Fibroblast of skin of back (primary cell): ENCODE measurements at regions not wholly inside any gene's neighbourhood (a gene's known extent, or its start where the extent isn't known, plus 50 kb on each side); places are given as distances from the start of the nearest gene placed in this dataset.
A peak's percentile ranks its signal among the peaks of the same experiment; 100 is the strongest.
"Not testable (repeated sequence)": the region's sequence is repeated elsewhere in the genome, so short reads cannot be mapped to it uniquely, and the experiment has no call there.

Experiments used
- DNase-seq: peaks from one replicate; pipeline ENCODE4 v3.0.0-alpha.2; 2013

DNA sequence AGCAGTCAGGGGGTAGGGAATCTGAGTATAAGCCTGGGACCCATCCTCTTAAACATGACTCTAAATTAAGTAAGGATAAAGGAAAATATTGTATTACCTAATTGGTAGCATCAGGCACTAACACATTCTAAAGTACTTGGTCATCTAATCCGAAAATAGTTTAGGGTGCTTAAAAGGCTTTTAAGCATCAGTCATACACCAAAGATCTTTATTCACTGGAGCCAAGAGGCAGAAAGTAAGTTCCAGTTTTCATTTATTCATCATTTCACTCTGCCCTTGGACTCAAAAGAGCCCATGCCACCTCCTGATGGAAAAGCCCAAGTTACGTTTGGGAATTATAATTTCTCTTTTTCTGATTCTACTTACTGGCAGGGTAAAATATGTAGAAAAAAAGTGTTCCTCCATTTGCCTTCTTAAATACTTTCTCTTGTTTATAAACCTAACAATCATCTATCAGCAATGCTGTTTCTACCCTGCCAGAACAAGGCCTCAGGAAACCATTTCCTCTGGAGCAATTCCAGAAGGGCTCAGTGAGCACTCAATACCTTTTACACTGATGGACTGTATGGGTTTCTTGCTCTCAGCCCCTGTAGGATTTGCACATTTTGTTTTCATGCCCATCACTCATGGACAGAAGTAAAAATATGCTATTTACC is 120.1 kb upstream of the SLC5A12 start:
- DNase-seq: peak; percentile 86

DNA sequence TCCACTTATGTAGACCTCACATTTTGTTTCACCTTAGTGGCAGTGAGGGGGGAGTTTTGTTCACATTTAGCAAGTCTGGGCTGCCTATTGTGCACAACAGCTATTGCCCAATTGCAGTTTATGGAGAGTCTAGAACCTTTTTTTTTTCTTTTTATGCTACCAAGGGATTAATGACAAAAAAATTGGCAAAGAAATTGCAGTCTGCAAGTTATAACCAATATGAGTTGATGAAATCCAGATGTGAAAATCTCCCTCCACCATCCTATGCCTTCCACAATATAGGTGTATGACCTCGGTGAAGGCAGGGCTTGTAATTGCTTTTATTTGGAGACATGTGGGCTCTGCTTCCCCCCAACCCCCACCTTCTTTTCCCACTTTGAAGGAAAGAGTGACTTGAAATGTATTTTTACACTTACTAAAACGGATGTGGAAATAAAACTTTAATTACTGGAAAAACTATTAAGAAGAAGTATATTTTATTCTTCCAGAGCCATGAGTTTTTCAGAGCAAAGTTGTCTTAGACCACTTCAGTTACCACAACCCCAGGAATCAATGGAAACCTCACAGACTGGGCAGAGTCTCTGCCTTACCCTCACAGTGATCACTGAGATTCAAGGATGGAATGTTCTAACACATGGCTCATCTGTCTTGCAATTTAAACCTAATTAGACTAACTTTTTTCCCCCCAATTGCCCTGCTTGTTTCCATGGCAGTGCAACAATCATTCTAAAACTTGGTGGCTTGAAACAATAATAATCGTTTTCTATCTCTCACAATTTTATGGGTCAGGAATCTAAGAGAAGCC is 120.8 kb upstream of the SLC5A12 start:
- DNase-seq: peak; percentile 42

DNA sequence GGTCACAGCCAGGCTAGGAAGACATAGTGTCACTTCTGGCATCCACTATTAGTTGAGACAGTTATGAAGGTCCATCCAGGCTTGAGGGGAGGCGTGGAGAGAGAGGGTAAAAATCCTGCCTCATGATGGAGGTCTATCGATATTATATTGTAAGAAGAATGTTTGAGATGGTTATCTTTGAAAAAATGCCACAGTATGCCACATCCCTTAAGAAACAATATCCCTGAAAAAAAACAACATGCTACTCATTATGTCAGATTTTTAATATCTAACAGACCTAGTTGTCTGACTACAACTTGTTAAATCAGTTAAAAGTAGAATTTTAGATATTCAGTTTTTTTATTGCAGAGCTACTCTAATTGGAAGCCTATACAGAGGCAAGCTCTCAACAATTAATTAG is 121.7 kb upstream of the SLC5A12 start:
- no peak for DNase-seq

DNA sequence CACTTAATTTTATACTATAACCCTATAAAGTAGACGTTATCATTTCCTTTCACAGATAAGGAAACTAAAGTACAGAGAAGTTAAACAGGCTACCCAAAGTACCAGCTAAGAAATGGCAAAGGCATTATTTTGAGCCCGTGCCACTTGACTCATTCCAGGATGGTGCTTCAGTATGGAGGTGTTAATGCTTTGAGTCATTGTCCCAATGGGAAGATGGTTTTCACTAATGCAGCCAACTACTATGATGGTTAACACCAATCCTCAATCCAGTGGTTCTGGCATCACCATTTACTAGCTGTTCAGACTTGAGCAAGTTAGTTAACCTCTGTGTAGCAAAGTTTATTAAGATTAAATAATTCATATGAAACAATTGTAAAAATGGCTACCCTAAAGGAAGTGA is 123.1 kb upstream of the SLC5A12 start:
- no peak for DNase-seq

DNA sequence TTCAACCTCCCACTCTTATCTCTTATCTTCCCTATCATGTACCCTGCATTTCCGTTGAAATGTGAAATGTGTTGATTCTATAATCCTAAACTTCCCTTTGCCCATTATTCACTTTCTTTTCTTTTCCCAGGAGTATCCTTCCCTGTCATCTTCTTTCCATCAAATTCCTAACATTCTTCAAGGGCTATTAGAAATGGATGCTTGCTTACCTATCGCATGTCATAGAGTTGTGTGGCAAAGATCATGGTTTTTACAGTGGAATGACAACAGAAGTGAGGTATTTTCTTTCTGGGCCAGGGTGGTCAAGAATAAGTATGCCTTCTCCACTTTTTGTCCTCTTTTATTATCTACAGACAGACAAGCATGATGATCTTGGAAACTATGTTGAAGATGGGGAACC is 124.4 kb upstream of the SLC5A12 start:
- peak; percentile 57 for DNase-seq

DNA sequence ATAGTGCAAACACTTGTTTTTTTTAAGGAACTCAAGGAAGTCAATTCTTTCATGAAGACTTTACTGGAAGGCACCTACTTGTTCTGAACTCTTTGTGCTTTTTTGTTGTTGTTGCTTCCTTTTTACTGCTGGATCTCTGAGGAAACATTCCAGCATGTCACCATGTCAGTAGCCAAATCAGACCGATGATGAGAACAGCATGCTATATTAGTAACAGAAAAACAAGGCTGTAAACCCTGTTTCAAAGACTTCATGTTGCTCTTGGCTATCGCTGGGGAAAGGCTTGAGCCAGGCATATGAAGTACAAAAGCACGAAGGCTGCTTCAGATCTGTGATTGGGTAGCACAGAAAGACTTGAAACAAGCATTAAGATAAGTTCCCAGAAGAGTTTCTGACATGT is 125.6 kb upstream of the SLC5A12 start:
- DNase-seq: peak; percentile 57

DNA sequence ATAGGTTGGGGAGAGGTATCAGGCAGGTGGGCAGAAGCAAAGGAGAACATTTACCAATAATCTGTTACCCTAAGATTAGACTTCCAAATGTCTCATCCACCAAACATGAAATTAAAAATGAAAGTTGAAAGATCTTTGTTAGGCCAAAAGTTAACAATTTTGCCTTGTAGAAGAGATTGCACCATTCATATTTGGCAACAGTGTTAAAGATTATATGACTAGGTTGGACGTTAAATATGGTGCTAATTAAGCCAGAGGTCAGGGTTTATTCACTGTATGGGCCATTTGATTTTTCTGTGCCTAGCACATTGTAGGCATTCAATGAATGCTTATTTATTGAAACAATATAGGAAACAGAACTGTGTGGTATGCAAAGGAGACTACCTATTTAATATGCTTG is 126.1 kb upstream of the SLC5A12 start:
- DNase-seq: no peak

DNA sequence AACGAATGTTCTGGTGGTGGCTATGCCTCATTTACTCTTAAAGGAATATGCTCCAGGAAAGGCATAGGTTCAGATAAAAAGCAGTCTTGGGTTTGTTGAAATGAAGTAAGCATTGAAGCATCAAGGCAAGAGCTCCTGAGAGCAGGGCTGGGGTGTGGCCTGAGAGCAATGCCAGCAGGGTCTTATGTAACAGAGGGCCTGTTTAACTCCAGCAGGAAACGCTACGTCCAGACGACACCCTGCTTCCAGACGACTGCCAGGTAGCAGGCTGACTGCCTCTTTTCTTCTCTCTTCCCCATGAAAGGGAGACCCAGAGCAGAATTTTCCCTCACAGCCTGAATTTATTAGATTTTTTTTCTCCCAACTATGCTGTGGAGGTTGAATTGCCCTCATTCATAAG is 127.2 kb upstream of the SLC5A12 start:
- no peak for DNase-seq

DNA sequence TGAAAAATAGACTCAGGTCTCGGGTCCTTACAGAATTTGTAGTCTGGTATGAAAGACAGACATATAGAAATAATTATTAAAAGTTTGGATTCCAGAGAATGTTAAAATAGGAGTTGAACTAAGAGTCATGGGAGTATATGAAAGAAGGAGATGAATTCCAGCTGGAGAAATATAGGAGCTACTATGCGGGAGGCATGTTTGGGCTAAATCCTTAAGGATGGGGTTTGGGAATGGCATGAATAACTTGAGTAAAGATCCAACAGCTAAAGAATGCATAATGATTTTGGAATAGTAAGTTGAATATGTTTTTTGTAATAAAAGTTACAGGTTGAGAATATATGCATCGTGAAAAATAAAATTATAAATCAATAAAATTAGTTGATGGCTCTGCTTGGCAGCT is 129.4 kb upstream of the SLC5A12 start:
- DNase-seq: peak; percentile 56

DNA sequence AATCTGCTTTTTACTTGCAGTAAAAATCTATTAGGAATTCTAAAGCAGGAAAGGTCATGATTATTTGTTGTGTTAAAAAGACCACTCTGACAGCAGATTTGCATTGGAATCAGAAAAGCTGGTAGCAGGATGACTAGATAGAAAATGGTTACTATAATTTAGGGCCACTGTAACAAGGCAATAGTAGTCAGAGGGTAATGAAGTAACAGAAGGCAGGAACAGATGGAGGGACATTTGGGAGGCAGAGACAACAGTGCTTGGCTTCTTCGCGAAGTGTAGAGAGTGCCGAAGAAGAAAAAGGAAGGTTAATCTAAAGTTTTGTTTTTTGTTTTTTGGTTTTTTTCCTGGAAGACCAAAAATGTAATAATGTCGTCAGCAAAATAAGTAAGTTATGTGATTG is 129.8 kb upstream of the SLC5A12 start:
- DNase-seq: no peak

DNA sequence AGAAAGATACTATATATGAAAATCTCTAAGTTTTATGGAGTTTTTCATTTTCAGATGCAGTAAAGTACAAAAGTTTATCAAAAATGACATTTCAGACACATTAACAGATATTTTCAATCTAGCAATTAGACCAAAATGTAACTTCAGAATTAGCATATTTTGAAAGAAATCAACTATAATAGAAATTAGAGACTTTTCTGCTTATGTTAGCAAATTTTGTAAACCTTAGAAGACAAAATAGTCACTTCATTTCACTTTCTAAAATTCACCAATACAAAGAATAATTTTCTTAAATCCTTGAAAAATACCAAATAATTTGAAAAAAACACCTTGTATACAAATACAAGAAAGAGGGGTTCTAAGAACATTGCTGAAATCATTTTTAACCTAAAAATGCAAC is 135.8 kb upstream of the FIBIN start:
- no peak for DNase-seq

DNA sequence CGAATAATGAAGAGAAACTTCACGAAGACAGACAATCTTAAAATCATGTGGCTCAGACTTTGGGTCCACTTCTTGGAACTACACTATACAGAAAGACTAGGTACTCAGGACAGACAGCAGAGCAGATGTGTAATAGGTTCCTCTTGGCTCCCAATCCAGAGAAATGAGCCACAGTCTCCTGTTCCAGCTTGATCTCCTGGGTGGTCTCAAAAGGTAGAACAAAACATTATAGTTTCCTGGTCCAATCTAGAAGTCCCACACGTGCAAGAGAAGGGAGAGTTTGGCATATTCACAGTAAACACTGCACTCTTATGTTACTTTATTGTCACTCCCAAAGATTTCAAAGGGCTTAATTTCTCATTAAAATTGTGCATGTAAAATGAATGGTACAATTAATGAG is 134.5 kb upstream of the FIBIN start:
- DNase-seq: no peak

DNA sequence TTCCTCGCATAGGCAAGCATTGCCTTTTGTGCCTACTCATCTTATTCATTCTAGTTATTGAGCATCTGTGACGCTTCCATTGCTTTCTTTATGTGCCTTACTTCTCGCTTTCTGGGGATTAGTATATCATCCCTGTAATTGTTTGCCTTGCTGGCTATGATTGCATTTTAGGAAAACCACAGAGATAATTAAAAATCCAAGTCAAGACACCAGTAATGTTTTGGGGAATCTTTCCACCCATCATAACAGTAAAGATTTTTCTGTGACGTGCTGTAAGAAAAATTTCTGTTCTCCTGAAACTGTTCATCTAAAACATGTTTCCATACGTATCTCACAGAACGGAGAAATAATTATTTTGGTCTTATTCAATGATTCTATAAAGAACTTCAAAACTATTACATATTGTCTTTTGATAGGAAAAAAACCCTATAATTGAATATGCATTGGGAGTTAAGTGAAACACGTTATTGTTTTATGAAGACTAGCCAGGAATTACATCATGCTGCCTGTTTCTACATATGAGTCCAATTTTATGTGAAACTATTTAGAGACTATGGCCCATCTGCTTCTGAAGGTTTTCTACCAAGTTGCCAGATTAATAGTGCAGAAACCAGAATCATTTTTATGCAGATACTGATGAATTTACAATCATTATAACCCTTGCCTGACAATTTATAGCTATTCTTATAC is 133.7 kb upstream of the FIBIN start:
- DNase-seq: peak; percentile 31

DNA sequence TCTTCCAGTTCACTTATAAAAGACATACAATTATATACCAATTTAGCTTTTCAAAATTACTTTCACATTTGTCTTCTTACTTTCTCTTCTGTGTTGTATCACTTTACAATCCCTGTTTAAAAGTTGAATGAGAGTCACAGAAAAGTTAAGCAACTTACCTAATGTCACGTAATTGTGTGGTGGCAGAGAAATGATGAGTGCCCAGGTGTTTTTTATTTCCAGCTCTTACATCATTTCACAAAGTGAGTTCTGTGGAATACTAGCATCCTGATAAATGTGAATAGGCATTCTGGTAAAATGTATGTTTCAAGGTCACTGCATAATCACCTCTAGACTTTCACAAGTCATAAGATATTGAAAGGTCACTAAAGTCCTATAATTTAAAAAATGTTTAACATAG is 133.0 kb upstream of the FIBIN start:
- DNase-seq: no peak

DNA sequence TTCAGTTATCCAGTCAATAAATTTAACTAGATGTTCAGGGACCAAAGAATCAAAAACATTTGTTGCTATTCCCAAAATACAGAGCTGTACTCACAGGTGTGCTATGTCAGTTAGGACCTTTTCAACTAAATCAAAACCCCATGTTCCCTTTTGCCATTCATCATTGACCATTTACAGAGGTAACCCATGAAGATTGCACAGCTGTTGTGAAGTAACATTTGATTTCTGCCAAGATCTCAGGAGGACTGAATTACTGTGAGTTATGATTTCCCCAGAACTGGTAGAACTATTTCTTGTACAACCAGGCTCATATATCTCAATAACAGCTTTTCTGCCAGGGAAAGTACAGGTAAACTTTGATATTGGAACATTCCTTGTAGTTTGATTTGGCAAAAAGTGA is 131.1 kb upstream of the FIBIN start:
- no peak for DNase-seq

DNA sequence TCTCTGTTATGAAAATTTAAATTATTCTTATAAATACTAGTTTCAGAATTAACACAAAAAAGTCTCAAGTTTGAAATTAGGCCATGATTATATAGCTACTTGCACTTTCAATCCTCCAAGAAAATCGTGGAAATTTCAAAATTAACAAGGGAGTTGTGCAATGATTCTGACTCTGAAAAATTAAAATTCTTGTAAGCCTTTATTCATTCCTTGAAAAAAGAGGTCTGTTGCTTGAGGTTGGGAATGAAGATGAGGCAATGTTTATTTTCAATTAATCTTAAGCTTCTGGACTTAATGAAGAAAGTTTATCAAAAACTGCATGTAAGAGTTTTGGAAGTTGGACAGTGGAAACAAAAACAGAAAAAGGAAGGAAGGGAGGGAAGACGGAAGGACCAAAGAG is 128.2 kb upstream of the FIBIN start:
- no peak for DNase-seq

DNA sequence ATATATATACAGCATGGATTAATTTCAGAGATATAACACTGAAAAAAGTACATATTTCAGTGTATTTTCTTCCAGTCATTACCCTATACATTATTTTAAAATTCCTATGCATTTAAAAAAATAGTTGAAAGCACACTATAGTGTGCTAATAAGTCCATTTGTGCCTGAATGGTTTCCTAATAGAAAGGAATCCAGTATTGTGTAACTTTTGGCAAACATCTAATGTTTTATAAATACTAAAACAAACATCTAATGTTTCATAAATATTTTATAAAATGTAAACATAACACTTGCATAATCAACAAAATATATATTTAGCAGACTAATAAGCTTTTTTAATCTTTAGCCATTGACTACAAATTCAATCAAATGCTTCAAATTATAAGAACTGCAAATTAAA is 126.6 kb upstream of the FIBIN start:
- DNase-seq: no peak

DNA sequence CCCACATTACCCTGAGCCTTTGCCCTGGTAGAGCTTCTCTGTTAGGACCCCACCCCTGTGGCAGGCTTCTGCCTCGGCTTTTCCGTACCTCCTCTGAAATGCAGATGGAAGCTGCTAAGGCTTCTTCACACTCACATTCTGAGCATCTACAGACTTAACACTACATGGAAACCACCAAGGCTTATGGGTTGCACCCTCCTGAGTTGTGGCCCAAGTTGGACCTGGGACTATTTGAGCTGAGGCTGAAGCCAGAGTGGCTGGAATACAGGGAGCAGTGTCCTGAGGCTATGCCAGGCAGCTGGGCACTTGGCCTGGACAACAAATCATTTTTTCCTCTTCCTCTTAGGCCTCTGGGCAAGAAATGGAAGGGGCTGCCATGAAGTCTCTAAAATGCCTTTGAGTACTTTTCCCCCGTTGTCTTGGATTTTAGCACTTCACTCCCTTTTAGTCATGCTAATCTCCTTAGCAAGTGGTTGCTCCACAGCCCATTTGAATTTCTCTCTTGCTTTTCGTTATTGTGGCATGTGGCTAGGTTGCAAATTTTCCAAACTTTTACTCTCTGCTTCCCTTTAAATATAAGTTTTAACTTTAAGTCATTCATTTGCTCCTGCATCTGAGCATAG is 114.8 kb upstream of the FIBIN start:
- DNase-seq: no peak

DNA sequence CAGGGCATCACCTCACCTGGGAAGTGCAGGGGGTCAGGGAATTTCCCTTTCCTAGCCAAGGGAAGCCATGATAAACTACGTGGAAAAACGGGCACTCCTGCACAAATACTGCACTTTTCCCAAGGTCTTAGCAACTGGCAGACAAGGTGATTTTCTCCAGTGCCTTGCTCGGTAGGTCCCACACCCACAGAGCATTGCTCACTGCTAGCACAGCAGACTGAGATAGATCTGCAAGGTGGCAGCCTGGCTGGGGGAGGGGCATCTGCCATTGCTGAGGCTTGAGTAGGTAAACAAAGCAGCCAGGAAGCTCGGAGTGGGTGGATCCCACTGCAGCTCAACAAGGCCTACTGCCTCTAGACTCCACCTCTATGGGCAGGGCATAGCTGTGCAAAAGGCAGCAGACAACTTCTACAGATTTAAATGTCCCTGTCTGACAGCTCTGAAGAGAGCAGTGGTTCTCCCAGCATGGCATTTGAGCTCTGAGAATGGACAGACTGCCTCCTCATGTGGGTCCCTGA is 111.5 kb upstream of the FIBIN start:
- DNase-seq: not testable (repeated sequence)

DNA sequence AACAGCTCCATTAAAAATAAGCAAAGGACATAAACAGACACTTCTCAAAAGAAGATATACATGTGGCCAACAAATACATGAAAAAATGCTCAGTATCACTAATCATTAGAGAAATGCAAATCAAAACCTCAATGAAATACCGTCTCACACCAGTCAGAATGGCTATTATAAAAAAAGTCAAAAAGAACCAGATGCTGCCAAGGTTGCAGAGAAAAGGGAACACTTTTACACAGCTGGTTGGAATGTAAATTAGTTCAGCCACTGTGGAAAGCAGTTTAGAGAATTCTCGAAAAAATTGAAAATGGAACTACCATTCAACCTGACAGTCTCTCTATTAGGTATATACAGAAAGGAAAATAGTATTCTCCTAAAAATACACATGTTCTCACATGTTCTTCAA is 102.4 kb upstream of the FIBIN start:
- DNase-seq: no peak

DNA sequence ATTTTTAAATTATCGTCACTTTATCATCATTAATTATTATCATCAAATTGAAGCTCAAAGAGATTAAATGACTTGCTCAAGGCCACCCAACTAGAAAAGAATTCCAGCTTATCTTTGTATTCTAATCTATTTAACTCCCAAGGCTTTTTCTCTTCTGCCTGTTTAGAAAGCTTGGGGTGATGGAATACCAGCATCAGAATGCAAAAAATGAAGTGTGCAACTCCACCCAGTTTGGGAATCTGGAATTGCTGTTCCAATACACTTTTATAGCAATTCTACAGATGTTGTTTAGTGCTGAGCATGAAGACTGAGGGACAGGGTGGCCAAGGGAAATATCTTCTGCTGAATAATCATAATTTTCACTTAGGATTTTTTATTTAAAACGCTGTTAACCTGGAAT is 97.2 kb upstream of the FIBIN start:
- peak; percentile 58 for DNase-seq

DNA sequence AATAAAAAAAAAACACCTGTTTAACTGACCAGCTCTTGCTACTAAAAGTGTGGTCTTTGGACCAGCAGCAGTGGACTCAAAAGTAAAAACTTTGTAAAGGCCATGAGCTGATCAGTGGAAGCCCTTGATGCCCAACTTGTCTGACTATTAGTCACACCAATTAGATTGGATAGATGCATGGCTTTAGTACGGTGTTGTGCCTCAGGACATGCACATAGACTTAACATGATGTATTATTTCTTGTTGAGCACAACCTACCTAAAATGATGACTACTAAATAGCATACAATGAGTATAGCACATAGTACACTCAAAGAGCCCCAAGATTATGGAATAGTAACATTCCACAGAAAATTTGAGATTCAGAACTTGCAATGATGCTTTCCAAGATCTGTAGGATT is 95.1 kb upstream of the FIBIN start:
- DNase-seq: no peak

DNA sequence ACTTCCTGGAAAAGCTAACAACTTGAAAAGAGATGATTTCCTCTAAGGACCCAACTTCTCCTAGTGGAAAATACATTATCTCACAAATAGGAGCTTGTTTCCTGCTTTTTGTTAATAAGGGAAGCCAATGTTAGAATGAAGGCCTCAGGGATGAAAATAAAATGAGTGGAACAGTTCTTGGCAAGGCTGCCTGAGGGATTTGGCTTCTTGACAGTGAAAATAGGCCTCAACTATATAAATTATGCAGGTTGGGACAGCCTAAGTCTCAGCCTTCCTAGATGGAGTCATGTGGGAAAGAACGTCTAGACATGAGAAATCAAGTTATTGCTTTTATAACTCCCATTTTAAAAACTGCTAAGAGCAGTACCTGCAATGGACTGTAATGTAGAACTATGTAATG is 92.8 kb upstream of the FIBIN start:
- peak; percentile 23 for DNase-seq
